ENCODE measurements at regions not wholly inside any gene's neighbourhood (a gene's known extent, or its start where the extent isn't known, plus 50 kb on each side); places are given as distances from the start of the nearest gene placed in this dataset.

DNA sequence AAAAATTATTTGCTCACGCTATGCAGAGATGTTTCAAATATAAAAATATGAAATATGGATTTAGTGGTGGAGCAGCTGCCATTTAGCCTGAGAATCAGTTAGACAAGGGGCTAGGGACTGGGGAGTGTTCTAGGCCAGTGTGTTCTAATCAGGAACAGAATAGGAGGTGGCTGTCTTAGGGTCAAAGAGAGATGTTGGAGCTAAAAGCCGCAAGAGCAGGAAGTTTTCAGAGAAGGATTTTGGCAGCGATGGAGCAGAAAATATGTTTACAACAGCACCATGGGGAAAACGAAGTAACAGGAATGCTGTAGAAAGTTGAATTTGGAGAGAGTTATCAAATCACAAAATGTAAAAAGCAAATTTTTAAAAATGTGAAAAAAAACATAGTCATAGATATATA, 314.0 kb upstream of the SEMA3A start:
- TF ChIP-seq, protein P1, sequence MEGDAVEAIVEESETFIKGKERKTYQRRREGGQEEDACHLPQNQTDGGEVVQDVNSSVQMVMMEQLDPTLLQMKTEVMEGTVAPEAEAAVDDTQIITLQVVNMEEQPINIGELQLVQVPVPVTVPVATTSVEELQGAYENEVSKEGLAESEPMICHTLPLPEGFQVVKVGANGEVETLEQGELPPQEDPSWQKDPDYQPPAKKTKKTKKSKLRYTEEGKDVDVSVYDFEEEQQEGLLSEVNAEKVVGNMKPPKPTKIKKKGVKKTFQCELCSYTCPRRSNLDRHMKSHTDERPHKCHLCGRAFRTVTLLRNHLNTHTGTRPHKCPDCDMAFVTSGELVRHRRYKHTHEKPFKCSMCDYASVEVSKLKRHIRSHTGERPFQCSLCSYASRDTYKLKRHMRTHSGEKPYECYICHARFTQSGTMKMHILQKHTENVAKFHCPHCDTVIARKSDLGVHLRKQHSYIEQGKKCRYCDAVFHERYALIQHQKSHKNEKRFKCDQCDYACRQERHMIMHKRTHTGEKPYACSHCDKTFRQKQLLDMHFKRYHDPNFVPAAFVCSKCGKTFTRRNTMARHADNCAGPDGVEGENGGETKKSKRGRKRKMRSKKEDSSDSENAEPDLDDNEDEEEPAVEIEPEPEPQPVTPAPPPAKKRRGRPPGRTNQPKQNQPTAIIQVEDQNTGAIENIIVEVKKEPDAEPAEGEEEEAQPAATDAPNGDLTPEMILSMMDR (IDR thresholded peaks at IDR 0.05; ENCODE audit: low read length): no peak
- no peak for TF ChIP-seq EZH2 (optimal IDR thresholded peaks at IDR 0.05; ENCODE audit: low read depth, low read length)
- TF ChIP-seq EZH2phosphoT487 (IDR thresholded peaks at IDR 0.05; ENCODE audit: low read length): no peak

Data from MM.1S (cell line).